ENCODE measurements at regions not wholly inside any gene's neighbourhood (a gene's known extent, or its start where the extent isn't known, plus 50 kb on each side); places are given as distances from the start of the nearest gene placed in this dataset.
"Not testable (repeated sequence)": the region's sequence is repeated elsewhere in the genome, so short reads cannot be mapped to it uniquely, and the experiment has no call there.

DNA sequence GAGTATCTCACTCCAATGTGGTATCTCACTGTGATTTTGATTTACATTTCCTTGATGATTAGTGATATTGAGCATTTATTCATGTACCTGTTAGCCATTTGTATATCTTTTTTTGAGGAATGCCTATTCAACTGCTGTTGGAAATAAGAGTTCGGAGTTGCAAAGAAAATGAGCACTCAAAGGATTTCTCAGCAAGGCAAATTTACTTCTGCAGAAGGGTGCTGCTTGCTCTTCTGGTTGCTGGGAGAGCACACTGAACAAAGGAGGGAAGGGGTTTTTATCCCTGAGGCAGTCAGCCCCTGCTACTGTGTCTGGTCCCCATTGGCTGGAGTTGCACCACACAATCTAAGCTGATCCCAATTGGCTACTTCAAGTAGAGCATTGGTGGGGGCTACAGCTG, 822.4 kb upstream of the ADGRB3 start:
- BruUV-seq (replicated peaks): no TSS peak
- intact Hi-C loops (cut with micrococcal nuclease; ENCODE audit: unreplicated experiment): no loop called here
- Histone ChIP-seq H3K4me3 (ENCODE audit: low read depth, low read length, poor library complexity, severe bottlenecking) (no peak overlapping the region), H3K36me3 (ENCODE audit: insufficient read depth, low read length, poor library complexity, severe bottlenecking) (no peaks in the 10 kb centered on the region), H3K27me3 (replicated peaks; ENCODE audit: insufficient read depth, low read depth, low read length, poor library complexity) (no peaks in the 10 kb centered on the region), H3K27ac (ENCODE audit: low read depth, low read length, poor library complexity, severe bottlenecking) (no peak overlapping the region), H3K4me1 (ENCODE audit: insufficient read depth, low read length, poor library complexity, severe bottlenecking) (no peaks in the 10 kb centered on the region), H3K9me3 (ENCODE audit: low read depth, low read length, poor library complexity, severe bottlenecking) (peaks cover 26% of the 10 kb centered on the region)
- DNase-seq (ENCODE audit: low spot score): no peak
- TF ChIP-seq, protein P1, sequence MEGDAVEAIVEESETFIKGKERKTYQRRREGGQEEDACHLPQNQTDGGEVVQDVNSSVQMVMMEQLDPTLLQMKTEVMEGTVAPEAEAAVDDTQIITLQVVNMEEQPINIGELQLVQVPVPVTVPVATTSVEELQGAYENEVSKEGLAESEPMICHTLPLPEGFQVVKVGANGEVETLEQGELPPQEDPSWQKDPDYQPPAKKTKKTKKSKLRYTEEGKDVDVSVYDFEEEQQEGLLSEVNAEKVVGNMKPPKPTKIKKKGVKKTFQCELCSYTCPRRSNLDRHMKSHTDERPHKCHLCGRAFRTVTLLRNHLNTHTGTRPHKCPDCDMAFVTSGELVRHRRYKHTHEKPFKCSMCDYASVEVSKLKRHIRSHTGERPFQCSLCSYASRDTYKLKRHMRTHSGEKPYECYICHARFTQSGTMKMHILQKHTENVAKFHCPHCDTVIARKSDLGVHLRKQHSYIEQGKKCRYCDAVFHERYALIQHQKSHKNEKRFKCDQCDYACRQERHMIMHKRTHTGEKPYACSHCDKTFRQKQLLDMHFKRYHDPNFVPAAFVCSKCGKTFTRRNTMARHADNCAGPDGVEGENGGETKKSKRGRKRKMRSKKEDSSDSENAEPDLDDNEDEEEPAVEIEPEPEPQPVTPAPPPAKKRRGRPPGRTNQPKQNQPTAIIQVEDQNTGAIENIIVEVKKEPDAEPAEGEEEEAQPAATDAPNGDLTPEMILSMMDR (conservative IDR thresholded peaks at IDR 0.05; ENCODE audit: low read depth, low read length): no peak
- TF ChIP-seq EZH2 (IDR thresholded peaks at IDR 0.05; ENCODE audit: borderline replicate concordance, low read depth, low read length, poor library complexity, severe bottlenecking): no peak
- CTCF ChIA-PET: no interaction called here
- POLR2A ChIA-PET (ENCODE audit: low non-redundant PET): no interaction called here

DNA sequence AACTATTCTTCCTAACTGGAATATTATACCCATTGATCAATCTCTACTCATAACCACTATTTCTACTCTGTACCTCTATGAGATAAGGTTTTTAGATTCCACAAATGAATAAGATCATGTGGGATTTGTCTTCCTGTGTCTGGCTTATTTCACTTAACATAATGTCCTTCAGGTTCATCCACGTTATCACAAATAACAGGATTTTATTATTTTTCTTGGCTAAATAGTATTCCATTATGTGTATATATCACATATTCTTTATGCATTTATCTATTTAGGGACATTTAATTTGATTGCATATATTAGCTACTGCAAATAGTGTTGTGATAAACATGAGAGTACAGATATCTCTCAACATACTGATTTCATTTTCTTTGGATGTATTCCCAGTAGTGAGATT, 823.0 kb upstream of the ADGRB3 start:
- Histone ChIP-seq H3K27me3 (replicated peaks; ENCODE audit: insufficient read depth, low read depth, low read length, poor library complexity) (no peaks in the 10 kb centered on the region), H3K4me1 (ENCODE audit: insufficient read depth, low read length, poor library complexity, severe bottlenecking) (no peaks in the 10 kb centered on the region), H3K4me3 (ENCODE audit: low read depth, low read length, poor library complexity, severe bottlenecking) (no peak overlapping the region), H3K27ac (ENCODE audit: low read depth, low read length, poor library complexity, severe bottlenecking) (no peak overlapping the region), H3K36me3 (ENCODE audit: insufficient read depth, low read length, poor library complexity, severe bottlenecking) (no peaks in the 10 kb centered on the region), H3K9me3 (ENCODE audit: low read depth, low read length, poor library complexity, severe bottlenecking) (peaks cover 26% of the 10 kb centered on the region)
- TF ChIP-seq, protein P1 (conservative IDR thresholded peaks at IDR 0.05; ENCODE audit: low read depth, low read length): no peak
- TF ChIP-seq EZH2 (IDR thresholded peaks at IDR 0.05; ENCODE audit: borderline replicate concordance, low read depth, low read length, poor library complexity, severe bottlenecking): no peak
- ChIA-PET POLR2A (ENCODE audit: low non-redundant PET) (no interaction called here), CTCF (no interaction called here)
- intact Hi-C loops (cut with micrococcal nuclease; ENCODE audit: unreplicated experiment): no loop called here
- DNase-seq (ENCODE audit: low spot score): no peak
- no TSS peak for BruUV-seq (replicated peaks)

DNA sequence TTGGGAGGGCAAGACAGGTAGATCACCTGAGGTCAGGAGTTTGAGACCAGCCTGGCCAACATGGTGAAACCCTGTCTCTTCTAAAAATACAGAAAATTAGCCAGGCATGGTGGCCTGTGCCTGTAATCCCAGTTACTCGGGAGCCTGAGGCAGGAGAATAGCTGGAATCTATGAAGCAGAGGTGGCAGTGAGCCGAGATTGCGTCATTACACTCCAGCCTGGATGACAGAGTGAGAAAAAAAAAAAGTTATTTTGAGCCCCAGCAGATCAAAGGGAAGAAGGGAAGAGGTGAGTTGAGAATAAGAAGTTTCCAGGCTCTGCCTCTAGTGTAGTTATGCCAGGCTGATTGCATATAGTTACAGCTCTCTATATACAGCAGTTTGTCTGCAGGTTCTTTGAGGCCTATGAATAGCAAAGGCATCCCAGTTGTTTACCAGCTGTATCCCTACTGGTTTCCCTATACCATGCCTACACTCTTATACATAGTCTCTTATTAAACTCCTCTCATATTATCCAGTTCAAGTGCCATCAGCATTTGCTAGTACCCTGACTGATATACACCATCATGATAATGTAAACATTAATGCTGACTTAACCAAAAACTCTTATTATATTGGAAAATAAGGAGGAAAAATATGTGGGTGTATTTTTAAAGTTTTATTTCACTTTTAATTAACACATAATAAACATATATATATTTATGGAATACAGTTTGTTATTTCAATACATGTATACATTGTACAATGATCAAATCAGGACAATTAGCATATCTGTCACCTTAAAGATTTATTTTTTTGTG, 823.6 kb upstream of the ADGRB3 start:
- no peak overlapping the region for H3K4me3 ChIP-seq (ENCODE audit: low read depth, low read length, poor library complexity, severe bottlenecking)
- ChIA-PET POLR2A (ENCODE audit: low non-redundant PET) (no interaction called here), CTCF (no interaction called here)
- no peak for DNase-seq (ENCODE audit: low spot score)
- H3K36me3 ChIP-seq (ENCODE audit: insufficient read depth, low read length, poor library complexity, severe bottlenecking): no peaks in the 10 kb centered on the region
- BruUV-seq (replicated peaks): no TSS peak
- peaks cover 26% of the 10 kb centered on the region for H3K9me3 ChIP-seq (ENCODE audit: low read depth, low read length, poor library complexity, severe bottlenecking)
- H3K27me3 ChIP-seq (replicated peaks; ENCODE audit: insufficient read depth, low read depth, low read length, poor library complexity): no peaks in the 10 kb centered on the region
- no peaks in the 10 kb centered on the region for H3K4me1 ChIP-seq (ENCODE audit: insufficient read depth, low read length, poor library complexity, severe bottlenecking)
- no peak for TF ChIP-seq EZH2 (IDR thresholded peaks at IDR 0.05; ENCODE audit: borderline replicate concordance, low read depth, low read length, poor library complexity, severe bottlenecking)
- TF ChIP-seq, protein P1 (conservative IDR thresholded peaks at IDR 0.05; ENCODE audit: low read depth, low read length): no peak
- no peak overlapping the region for H3K27ac ChIP-seq (ENCODE audit: low read depth, low read length, poor library complexity, severe bottlenecking)
- intact Hi-C loops (cut with micrococcal nuclease; ENCODE audit: unreplicated experiment): no loop called here

DNA sequence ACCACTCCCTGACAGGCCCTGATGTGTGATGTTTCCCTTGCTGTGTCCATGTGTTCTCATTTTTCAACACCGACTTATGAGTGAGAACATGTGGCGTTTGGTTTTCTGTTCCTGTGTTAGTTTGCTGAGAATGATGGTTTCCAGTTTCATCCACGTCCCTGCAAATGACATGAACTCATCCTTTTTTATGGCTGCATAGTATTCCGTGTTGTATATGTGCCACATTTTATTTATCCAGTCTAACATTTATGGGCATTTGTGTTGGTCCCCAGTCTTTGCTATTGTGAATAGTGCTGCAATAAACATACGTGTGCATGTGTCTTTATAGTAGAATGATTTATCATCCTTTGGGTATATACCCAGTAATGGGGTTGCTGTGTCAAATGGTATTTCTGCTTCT, 830.3 kb upstream of the ADGRB3 start:
- H3K27ac ChIP-seq (ENCODE audit: low read depth, low read length, poor library complexity, severe bottlenecking); H3K4me3 ChIP-seq (ENCODE audit: low read depth, low read length, poor library complexity, severe bottlenecking); H3K27me3 ChIP-seq (replicated peaks; ENCODE audit: insufficient read depth, low read depth, low read length, poor library complexity); POLR2A ChIA-PET (ENCODE audit: low non-redundant PET); H3K36me3 ChIP-seq (ENCODE audit: insufficient read depth, low read length, poor library complexity, severe bottlenecking); H3K9me3 ChIP-seq (ENCODE audit: low read depth, low read length, poor library complexity, severe bottlenecking); DNase-seq (ENCODE audit: low spot score); H3K4me1 ChIP-seq (ENCODE audit: insufficient read depth, low read length, poor library complexity, severe bottlenecking); intact Hi-C loops (cut with micrococcal nuclease; ENCODE audit: unreplicated experiment); BruUV-seq (replicated peaks); CTCF ChIA-PET: not testable (repeated sequence)

Measured in A673 (cell line).